Upper lobe of left lung (tissue), 4 donors: ENCODE measurements at regions not wholly inside any gene's neighbourhood (a gene's known extent, or its start where the extent isn't known, plus 50 kb on each side); places are given as distances from the start of the nearest gene placed in this dataset.

Experiments
- CTCF ChIP-seq, 6 experiments: fragments of 450-650 bp in 4 of 6; fragments of 200-600 bp in 2 of 6; sonication (generic) in 2 of 6; IDR thresholded peaks; one replicate each; pipeline ENCODE4 v1.5.1; 2016 to 2019; ENCODE audit warnings: antibody characterized with exemption in 6 of 6
- EP300 ChIP-seq, 4 donors: sonication (generic); formaldehyde crosslinking; IDR thresholded peaks; one replicate each; pipeline ENCODE4 v1.5.1; 2017; ENCODE audit warnings: antibody characterized with exemption in 4 of 4, control low read depth in 2 of 4
- POLR2AphosphoS5 ChIP-seq, 2 donors: sonication (generic); formaldehyde crosslinking; IDR thresholded peaks; one replicate each; pipeline ENCODE4 v1.5.1; 2017; ENCODE audit warnings: antibody characterized with exemption in 2 of 2

DNA sequence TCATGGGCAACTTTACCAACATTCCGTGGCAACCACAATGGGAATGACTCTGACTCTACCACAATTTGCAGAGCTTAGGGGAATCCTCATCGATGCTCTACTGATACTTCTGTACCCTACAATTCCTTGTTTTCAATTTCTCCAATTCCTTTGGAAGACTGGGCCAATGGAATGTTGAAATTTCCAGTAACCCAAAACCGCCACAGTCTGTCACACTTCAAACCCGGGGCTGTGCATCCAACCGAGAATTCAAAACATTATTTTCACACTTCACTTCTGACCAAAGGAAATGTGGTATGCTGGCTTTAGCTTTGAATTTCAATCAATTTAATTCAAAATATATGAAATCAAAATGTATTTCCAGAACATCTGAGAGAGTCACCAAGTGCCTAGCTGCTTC is 951.4 kb downstream of the VRK1 start:
- no peak for TF ChIP-seq EP300 (IDR thresholded peaks at IDR 0.05)
- no peak for TF ChIP-seq POLR2AphosphoS5 (IDR thresholded peaks at IDR 0.05)
- no peak for TF ChIP-seq CTCF (IDR thresholded peaks at IDR 0.05)
